NCI-H446 treated with DMSO at 0.1 percent for 48 hours (cell line): ENCODE measurements at regions not wholly inside any gene's neighbourhood (a gene's known extent, or its start where the extent isn't known, plus 50 kb on each side); places are given as distances from the start of the nearest gene placed in this dataset.
A peak's percentile ranks its signal among the peaks of the same experiment; 100 is the strongest.
"Not testable (repeated sequence)": the region's sequence is repeated elsewhere in the genome, so short reads cannot be mapped to it uniquely, and the experiment has no call there.

Experiments
- DNase-seq: peaks from one replicate; lab custom pipeline; 2025; lab: John Stamatoyannopoulos, UW

DNA sequence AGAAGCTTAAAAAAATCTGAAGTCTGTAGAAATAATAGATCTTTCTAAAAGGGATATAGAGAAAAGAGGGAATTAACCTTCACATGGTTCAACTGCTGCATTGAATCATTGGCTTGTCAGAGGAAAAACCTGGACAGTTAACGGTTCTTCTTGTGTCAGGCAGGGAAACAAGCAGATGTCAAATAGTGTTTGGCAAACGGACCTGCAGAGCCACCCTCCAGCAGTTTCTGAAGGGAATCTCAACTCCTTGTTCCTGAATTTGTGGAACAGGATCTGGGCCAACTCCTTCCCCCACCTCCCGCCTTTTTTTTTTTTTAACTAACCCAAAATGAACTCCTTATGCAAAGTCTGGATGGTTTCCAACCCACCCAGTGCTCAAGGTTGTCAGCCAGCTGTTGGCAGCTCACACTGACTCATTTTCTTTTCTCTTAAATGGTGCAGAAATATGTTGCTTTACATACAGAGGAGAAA lies 187.3 kb downstream of the CAND1 start:
- DNase-seq: peak; percentile 99

- no peak for DNase-seq
These were observed 188.0 kb downstream of the CAND1 start for GRCh38 chr12:67457136-67457535.

GRCh38 chr12:67457778-67458665 lies 188.9 kb downstream of the CAND1 start:
- DNase-seq: no peak

DNA sequence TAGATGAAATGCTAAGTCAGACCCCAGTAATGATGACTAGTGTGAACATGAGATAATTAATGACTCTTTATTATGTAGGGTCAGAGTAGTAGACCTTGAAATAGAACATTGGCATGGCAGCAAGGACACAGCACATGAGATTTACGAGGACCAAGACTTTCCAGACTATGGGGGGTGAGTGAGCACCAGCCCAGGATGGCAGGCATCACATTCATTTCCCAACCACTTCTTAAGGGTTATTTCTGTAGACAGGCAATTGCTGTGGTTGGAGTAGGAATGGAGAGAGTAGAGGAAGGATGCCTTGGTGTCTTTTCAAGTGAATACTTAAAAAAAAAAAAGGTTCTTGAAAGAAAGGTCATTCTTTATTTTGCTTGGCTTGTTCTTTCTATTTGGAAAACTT lies 189.4 kb upstream of the DYRK2 start:
- peak; percentile 16 for DNase-seq

- no peak for DNase-seq
These were observed 189.0 kb upstream of the DYRK2 start for GRCh38 chr12:67459578-67459977.

DNA sequence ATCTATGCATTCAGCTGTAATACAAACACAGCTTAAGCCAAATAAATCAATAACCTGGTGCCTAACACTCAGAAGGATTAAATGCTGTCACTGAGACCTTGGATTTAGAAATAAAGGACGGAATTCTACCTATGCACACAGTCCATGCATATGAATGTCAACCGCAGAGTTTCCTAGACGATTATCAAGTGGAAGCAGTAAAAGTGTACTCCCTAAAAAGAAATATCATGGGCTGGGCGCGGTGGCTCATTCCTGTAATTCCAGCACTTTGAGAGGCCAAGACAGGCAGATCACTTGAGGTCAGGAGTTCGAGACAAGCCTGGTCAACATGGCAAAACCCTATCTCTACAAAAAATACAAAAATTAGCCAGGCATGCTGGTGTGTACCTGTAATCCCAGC lies 188.2 kb upstream of the DYRK2 start:
- no peak for DNase-seq

DNA sequence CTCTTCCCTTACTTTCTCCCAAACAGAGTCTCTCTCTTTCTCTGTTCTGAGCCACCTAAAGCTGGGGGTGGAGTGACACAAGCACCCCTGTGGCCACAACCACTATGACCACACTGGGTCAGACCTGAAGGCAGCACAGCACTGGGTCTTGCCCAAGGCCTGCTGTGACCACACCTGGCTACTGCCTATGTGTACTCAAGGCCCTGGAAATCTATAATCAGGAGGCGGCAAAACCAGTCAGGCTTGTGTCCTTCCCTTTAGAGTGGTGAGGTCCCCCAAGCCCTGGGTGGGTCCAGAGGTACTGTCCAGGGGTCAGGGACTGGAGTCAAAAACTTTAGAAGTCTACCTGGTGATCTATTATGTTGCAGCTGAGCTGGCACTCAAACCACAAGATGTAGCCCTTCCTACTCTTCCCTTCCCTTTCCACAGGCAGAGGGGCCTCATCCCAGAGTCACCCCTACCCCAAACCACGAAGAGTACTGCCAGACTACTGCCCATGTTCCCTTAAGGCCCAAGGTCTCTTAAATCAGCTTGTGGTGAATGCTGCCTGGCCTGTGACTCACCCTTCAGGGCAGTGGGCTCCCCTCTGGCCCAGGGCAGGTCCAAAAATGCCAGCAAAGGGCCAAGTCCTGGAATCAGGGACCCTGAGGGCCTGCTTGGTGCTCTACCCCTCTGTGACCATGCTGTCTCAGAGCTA lies 179.8 kb upstream of the DYRK2 start:
- DNase-seq: no peak

DNA sequence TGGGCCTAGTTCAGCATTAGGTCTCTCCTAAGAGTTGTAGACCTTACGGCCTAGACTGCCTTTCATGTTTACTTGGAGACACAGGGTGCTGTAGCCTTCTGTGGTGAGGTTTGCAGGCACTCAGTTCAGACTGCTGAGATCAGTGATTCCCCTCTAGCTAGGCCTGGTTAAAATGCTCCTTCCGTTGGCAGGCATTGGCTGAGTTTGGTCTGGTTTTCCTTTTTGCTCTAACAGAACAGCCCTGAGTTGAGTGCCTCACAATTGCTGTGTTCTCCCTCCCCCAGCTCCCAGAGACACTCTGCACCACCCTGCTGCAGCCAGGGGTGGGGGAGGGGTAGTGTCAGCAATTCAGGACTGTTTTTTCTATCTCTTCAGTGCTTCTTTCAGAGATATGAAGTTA lies 178.9 kb upstream of the DYRK2 start:
- DNase-seq: no peak

DNA sequence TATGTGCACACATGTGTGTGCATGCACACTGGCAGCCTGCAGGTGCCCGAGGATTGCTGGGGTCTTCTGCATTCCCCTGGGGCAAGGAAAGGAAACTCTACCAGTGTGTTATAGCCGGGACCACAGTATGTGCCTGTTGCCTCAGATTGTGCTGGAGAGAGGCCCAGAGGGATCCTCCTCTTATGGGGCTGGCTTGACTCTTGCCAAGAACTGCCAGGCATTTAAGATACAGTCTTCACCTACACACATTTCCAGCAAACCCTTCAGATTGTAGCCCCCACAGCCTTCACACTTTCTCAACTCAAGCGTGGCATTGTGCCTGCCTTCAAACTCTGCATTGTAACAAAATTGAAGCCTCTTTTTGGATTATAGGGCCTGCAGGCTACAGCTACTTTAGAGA lies 176.7 kb upstream of the DYRK2 start:
- peak; percentile 66 for DNase-seq

DNA sequence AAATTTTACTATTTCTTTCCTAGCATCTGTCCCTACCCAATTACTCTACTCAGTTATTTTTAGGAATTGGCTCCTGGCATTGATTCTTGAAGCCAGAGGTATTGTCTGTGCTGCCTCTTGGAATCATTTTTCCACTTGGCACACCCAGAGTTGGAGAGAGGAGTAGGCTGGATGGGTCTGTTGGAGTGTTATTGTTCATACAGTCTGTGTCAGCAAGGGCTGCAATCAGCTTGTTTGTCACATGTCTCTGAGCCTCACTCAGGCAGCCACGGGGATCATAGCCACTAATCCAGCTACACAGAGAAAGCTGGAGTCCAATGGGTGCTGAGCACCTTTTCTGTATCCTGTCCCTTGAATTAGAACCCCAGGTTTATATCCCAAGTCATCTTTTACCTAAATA lies 176.0 kb upstream of the DYRK2 start:
- DNase-seq: peak; percentile 93

GRCh38 chr12:67474934-67475620 lies 173.5 kb upstream of the DYRK2 start:
- no peak for DNase-seq

GRCh38 chr12:67475725-67476124 lies 172.8 kb upstream of the DYRK2 start:
- no peak for DNase-seq

DNA sequence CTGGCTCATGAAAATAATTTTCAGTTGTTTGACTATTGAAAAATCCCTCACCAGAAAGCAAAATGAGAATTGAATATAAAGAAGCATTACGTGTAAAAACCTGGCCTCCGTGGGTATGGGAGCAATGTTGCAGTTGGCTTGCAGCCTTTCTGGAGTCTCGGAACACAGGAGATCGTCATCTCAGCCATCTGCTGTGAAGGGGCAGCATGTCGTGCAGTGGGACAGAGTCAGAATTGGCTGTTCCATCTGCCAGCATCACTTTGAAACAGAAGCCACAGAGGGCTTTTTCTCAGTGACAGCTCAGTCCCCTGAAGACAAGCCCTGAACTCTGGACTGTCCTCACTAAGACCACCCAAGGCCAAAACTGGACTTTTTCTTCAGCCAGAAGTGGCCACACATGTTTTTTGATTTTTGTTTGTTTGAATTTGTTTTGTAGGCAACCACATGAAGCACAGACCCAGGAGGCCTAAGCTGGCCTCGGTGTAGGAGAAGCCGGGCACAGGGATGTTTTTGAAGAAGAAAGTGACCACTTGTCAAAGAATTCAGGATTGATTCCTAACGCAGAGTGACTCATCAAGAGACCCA lies 170.8 kb upstream of the DYRK2 start:
- peak; percentile 72 for DNase-seq

DNA sequence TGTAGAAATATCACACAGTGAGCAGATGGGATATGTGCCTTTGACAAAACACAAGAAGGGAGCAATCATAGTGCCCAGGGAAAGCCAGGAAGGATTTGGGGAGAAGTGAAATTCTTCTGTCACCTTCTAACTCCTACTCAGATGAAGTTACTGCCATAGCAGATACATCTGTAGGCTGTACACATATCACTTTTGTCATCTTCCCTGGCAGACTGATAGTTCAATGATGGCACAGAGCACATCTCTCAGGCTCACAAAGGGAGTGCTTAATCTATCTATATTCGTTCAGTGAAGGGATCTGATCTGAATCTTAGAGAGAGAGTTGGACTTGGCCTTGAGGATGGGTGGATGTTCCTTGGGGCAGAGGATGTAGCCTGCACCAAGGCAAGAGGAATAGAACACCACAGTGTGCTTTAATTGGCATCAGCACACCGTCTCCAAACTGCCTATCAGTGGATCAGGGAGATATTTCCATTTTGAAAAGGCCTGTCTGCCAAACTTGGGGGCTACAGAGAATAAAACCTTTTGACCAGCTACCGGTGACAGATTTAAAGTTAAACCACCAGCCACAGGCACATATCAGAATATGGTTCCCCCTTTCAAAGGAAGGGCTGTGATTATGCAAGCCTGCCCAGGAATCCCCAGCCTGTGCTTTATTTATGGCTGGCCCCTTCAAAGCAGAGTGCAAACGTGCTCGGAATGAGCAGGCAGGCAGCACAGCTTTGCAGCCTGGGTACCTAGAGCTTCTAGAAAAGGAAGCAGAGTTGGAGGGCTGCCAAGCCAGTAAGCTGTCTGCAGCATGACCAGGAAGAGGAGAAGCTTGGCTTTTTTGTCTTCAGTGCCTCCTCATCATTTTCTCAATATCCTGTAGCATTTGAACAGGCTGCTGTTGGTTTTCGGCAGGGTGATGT lies 165.5 kb upstream of the DYRK2 start:
- DNase-seq: no peak

DNA sequence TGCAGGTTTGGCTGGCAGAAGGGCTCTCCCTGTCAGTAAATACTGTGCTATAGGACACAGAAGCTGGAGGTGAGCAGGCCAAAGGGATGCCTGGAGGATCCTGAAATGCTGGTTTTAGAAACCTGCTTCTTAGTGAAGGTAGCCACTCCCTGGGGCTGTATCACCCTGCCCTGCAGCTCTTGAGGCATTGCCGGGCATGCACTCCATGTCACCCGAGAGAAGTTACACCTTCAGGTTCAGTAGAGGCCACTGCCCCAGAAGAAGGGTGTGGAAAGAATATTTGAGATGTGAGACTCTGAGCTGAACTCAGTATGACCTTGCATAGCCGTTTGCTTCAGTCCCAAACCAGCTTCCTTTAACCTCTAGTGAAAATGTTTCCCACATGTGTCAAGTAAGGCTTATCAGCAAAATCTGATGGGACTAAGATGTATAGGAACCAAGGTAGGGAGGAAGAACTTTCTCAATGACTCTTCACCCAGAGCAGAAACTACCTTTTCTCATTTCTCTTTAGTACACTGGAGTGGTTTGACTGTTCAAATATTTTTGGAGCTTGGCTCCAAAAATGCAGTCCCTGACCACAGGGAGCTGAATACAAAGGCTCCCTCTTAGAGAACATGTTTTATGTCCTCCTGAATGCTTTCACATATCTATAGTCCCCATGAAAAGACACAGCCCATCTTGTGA lies 164.5 kb upstream of the DYRK2 start:
- DNase-seq: no peak

- DNase-seq: no peak
These were observed 163.6 kb upstream of the DYRK2 start for GRCh38 chr12:67484791-67485480.

DNA sequence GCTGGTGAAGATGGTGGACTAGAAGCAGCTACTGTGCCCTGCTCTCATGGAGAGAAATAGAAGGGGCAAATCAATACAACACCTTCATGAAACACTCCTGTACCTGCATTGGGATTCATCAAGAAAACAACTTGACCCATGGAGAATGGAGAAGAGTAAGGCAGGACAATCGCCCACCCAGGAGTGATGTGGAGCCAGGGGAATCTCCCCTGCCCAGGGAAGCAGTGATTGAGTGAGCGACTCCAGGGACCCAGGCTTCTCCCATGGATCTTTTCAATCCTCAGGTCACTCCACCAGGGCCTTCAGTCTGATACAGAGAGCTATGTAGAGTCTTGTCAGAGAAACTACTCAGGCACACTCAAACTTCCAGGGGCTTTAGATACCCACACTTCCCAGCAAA lies 161.9 kb upstream of the DYRK2 start:
- no peak for DNase-seq

- not testable (repeated sequence) for DNase-seq
These were observed 160.2 kb upstream of the DYRK2 start for GRCh38 chr12:67488349-67488748.

DNA sequence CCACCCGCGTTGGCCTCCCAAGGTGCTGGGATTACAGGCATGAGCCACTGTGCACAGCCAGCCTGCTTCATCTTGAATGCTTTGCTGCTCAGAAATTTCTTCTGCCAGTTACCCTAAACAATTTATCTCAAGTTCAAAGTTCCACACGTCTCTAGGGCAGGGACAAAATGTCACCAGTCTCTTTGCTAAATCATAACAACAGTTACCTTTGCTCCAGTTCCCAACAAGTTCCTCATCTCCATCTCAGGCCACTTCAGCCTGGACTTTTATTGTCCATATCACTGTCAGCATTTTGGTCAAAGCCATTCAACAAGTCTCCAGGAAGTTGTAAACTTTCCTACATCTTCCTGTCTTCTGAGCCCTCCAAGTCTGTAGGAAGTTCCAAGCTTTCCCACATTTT lies 159.5 kb upstream of the DYRK2 start:
- DNase-seq: no peak

DNA sequence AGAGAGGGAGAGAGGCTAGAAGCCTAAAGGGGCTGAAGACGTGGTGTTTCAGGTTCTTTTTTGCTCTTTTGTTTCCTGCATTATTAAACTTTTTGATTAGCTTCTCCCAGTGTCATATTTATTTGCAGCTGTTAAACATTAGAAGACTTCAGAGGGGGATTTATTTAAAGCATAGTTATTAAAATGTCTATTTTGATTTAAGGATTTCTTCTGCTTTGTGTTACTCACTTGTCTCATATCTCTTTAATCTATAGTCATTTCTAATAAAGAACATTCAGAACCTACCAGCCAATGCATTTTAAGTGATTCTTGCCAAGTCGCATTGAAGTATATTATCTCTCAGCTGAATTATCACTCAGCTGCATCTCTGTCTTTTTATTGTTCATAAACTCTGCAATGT lies 152.0 kb upstream of the DYRK2 start:
- no peak for DNase-seq
